ENCODE measurements at regions not wholly inside any gene's neighbourhood (a gene's known extent, or its start where the extent isn't known, plus 50 kb on each side); places are given as distances from the start of the nearest gene placed in this dataset.

GRCh38 chr18:34598120-34598635 is 111.9 kb upstream of the DTNA start:
- no peak overlapping the region for H3K4me3 ChIP-seq
- no TSS peak for BruUV-seq (replicated peaks)
- H3K79me2 ChIP-seq (ENCODE audit: control insufficient read depth, insufficient read depth, low read length): no peaks in the 10 kb centered on the region
- intact Hi-C loops (cut with micrococcal nuclease; ENCODE audit: unreplicated experiment) (loop anchor here (5.0 kb wide), 1 partner anchor 189 kb away; no protein-coding TSS in a partner anchor), in situ Hi-C loops (cut with MboI) (no loop called here)
- ChIA-PET POLR2A (no interaction called here), CTCF (interaction anchor here (1.0 to 3.6 kb wide), 2 partner anchors 12 to 64 kb away, joined by 4 to 26 read pairs; no protein-coding TSS in a partner anchor), RAD21 (ENCODE audit: unreplicated experiment) (no interaction called here), SMC1A (ENCODE audit: uncharacterized antibody, unreplicated experiment) (interaction anchor here (1.0 to 7.1 kb wide), 4 partner anchors 15 to 187 kb away, joined by 3 to 39 read pairs (median 4); no protein-coding TSS in a partner anchor)
- no peak overlapping the region for H2AFZ ChIP-seq (ENCODE audit: control insufficient read depth, low read depth, low read length)
- no peak overlapping the region for H3K9ac ChIP-seq (ENCODE audit: control insufficient read depth, insufficient read depth, low read length)
- TF ChIP-seq IRF3 (IDR thresholded peaks at IDR 0.05) (no peak), PAX8 (IDR thresholded peaks at IDR 0.05) (no peak), ZNF622 (IDR thresholded peaks at IDR 0.05) (no peak), ATF3 (IDR thresholded peaks at IDR 0.05; ENCODE audit: borderline replicate concordance, extremely low read depth, low read depth, low read length) (no peak), HDAC6 (IDR thresholded peaks at IDR 0.05; ENCODE audit: unreplicated experiment) (no peak), RAD51 (IDR thresholded peaks at IDR 0.05) (no peak), RFX5 (IDR thresholded peaks at IDR 0.05; ENCODE audit: low read depth, low read length) (no peak), CEBPB (IDR thresholded peaks at IDR 0.05; ENCODE audit: borderline replicate concordance in 1 of 2, low read depth in 2 of 2, low read length in 2 of 2) (no peak), PRDM15 (CRISPR knock-in tag; IDR thresholded peaks at IDR 0.05) (no peak), USF2 (IDR thresholded peaks at IDR 0.05; ENCODE audit: borderline replicate concordance, low read depth, low read length) (no peak), YY1 (IDR thresholded peaks at IDR 0.05; ENCODE audit: low read depth, low read length) (no peak), SKIL (IDR thresholded peaks at IDR 0.05; ENCODE audit: low read depth, poor library complexity, severe bottlenecking) (no peak)
- H3K4me1 ChIP-seq (ENCODE audit: control insufficient read depth, insufficient read depth, low read length): no peaks in the 10 kb centered on the region
- H3K27me3 ChIP-seq (replicated peaks in 1 of 2; ENCODE audit: control insufficient read depth in 2 of 2, insufficient read depth in 2 of 2, low read length in 1 of 2): no peaks in the 10 kb centered on the region; a peak in 1 of 4 replicates
- no peaks in the 10 kb centered on the region for H3K36me3 ChIP-seq (ENCODE audit: control insufficient read depth in 2 of 2, insufficient read depth in 2 of 2, low read length in 1 of 2)
- 57% methylated on average over 4 of the region's 4 CpGs for WGBS (ENCODE audit: insufficient coverage, insufficient replicate concordance, low lambda C conversion rate, missing lambda C conversion rate)
- DNase-seq (ENCODE audit: low read depth, low spot score): no peak
- no peaks in the 10 kb centered on the region for H3K9me3 ChIP-seq (replicated peaks; ENCODE audit: control insufficient read depth, insufficient read depth, low read length)
- H3K4me2 ChIP-seq (ENCODE audit: control insufficient read depth, insufficient read depth): no peak overlapping the region
- no peaks in the 10 kb centered on the region for H4K20me1 ChIP-seq (ENCODE audit: control insufficient read depth, insufficient read depth)
- no peak for ATAC-seq
- FAIRE-seq: no peak
- H3K27ac ChIP-seq (ENCODE audit: control insufficient read depth, insufficient read depth): no peak overlapping the region

All from GM12878 (cell line).